HG02610 (cell line): ENCODE measurements at regions not wholly inside any gene's neighbourhood (a gene's known extent, or its start where the extent isn't known, plus 50 kb on each side); places are given as distances from the start of the nearest gene placed in this dataset.
"Not testable (repeated sequence)": the region's sequence is repeated elsewhere in the genome, so short reads cannot be mapped to it uniquely, and the experiment has no call there.

Experiments used
- ATAC-seq: cut with Tn5 transposase; IDR thresholded peaks from one replicate; pipeline ENCODE4 v1.9.1; 2021; ENCODE audit warnings: mild to moderate bottlenecking, moderate library complexity; ENCODE audit not compliant: unreplicated experiment

- no peak for ATAC-seq
These were observed 100.3 kb upstream of the SIRPG start for GRCh38 chr20:1757606-1758512.

- no peak for ATAC-seq
These were observed 99.5 kb upstream of the SIRPG start for GRCh38 chr20:1757072-1757471.

GRCh38 chr20:1754749-1755148, 97.2 kb upstream of the SIRPG start:
- no peak for ATAC-seq

DNA sequence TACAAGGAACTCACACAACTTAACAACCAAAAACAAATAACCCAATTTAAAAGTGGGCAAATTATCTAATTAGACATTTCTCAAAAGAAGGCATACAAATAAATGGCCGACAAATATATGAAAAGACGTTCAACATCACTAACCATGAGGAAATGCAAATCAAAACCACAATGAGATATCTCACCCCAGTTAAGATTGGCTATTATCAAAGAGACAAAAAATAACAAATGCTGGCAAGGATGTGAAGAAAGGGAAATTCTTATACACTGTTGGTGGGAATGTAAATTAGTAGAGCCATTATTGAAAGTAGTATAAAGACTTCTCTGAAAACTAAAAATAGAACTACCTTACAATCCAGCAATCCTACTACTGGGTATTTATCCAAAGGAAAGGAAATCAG, 96.7 kb upstream of the SIRPG start:
- ATAC-seq = no peak

GRCh38 chr20:1752045-1752444, 94.5 kb upstream of the SIRPG start:
- no peak for ATAC-seq

GRCh38 chr20:1748777-1749176, 91.2 kb upstream of the SIRPG start:
- no peak for ATAC-seq

GRCh38 chr20:1747953-1748577, 90.5 kb upstream of the SIRPG start:
- ATAC-seq = no peak

DNA sequence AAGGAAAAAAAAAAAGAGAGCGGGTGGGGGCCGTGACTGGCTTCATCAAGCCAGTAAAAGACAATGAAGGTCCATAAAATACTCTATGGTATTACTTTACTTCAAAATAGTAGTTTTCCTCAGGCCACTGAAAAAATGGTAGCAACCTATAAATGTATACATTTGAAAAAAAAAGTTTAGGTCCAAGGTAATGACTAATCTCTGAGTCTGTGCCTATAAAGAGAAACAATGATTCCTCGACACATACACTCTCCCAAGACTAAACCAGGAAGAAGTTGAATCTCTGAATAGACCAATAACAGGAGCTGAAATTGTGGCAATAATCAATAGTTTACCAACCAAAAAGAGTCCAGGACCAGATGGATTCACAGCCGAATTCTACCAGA, 84.5 kb upstream of the SIRPG start:
- ATAC-seq = not testable (repeated sequence)

DNA sequence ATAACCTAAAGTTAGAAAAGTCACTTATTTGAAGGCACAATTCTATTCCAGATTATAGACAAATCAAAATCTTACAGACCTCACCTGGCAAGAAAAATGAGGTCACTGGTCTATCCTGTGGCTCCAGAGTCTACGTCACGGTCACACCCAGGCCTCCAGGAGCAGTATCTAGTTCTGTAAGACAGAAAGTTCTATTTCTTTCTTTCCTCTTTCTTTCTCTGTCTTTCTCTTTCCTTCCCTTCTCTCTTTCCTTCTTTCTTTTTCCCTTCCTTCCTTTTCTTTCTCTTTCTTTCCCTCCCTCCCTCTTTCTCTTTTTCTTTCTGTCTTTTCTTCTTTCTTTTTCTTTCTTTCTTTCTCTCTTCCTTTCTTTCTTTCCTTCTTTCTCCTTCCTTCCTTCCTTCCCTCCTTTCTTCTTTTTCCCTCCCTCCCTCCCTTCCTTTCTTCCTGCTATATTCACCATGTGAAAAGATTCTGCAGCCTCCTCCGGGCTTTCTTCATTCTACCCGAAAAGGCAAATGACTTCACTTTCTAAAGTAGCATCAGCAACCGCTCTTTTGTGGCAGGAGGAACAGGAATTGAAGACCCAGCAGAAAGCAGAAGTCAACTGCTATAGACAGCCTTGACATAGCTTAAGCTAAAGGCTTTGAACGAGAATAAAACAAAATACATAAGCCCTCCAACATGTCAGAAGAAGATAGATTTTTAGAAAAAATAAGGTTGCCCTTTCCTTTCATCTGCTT, 83.9 kb upstream of the SIRPG start:
- ATAC-seq = no peak

GRCh38 chr20:1737134-1737533, 79.6 kb upstream of the SIRPG start:
- no peak for ATAC-seq

DNA sequence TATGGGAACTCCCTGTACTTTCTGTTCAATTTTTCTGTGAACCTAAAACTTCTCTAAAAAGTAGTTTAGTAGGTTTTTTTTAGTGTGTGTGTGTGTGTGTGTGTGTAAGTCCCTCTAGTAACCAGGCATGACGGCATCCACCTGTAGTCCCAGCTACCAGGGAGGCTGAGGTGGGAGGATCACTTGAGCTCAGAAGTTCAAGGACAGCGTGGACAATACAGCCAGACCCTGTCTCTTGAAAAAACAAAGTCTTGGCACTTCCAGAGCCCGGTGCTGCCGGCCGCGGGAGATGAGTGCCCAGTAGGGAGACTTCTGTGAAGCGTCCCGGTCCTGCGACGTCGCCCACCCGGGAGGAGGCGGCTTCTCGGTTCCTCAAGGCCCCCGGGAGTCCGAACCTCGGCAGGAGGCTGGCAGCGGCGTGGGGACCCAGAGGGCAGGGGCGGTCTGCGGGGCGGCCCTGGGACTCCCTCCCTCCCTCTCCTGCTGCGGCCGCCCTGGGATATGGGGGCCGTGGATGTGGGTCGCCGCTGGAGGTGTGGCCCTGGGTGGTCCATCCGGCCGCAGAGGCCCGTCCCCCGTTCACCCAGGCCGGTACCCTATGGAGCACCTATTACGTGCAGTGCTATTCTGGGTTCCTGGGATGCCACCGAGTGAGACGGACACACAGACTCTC, 78.0 kb upstream of the SIRPG start:
- no peak for ATAC-seq

- ATAC-seq = no peak
These were observed 76.8 kb upstream of the SIRPG start for GRCh38 chr20:1734269-1734858.

- not testable (repeated sequence) for ATAC-seq
These were observed 74.3 kb upstream of the SIRPG start for GRCh38 chr20:1731828-1732375.

DNA sequence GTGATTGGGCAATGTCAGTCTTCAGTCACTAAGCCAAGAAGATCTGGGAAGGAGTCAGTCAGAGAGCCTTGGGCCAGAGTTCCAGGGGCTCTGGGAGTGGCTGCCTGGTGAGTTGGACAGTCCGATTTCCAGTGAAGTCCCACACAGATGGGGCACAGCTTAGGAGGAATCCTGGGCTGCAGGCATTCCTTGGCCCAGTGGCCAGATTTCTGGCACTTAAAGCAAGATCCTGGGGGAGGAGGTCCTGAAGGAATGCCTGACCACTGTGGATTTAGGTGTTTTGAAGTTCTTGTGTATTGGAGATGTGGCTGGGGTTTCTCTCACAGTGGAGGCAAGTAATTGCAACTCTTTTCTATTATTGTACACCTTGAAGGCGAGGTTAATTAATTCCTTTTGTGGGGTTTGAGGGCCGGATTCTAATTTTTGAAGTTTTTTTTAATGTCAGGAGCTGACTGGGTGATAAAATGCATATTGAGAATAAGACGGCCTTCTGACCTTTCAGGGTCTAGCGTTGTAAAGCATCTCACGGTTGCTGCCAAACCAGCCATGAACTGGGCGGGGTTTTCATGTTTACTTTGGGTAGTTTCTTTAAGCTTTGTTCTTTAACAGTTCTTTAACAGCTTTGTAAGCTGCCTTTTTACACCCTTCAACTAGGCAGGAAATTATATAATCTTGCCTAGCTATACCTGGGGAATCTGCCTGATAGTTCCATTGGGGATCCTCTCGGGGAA, 73.6 kb upstream of the SIRPG start:
- not testable (repeated sequence) for ATAC-seq

- not testable (repeated sequence) for ATAC-seq
These were observed 69.7 kb upstream of the SIRPG start for GRCh38 chr20:1727303-1727702.

- no peak for ATAC-seq
These were observed 67.3 kb upstream of the SIRPG start for GRCh38 chr20:1724901-1725300.

DNA sequence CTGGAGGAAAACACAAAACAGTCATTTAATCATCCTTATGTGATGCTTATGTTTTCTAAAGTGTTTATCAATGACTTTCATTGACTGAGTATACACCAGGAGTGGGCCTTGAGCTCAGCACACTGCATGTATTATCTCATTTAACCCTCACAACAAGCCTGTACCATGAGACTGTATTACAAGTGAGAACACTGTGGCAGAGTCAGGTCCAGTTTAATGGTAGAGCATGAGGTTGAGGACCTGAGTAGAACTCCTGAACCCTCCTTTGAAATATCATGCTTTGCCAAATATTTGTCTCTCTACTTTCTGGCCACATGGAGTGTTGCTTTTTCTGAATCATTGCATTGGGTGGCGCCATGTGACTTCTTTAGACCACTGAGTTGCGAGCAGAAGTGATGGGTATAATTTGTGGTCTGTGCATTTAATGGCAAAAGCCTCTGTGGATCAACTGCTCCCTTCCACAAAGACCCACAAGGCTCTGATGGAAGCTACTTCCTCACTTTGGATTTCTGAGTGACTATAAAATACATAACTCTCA, 65.0 kb upstream of the SIRPG start:
- ATAC-seq = no peak

DNA sequence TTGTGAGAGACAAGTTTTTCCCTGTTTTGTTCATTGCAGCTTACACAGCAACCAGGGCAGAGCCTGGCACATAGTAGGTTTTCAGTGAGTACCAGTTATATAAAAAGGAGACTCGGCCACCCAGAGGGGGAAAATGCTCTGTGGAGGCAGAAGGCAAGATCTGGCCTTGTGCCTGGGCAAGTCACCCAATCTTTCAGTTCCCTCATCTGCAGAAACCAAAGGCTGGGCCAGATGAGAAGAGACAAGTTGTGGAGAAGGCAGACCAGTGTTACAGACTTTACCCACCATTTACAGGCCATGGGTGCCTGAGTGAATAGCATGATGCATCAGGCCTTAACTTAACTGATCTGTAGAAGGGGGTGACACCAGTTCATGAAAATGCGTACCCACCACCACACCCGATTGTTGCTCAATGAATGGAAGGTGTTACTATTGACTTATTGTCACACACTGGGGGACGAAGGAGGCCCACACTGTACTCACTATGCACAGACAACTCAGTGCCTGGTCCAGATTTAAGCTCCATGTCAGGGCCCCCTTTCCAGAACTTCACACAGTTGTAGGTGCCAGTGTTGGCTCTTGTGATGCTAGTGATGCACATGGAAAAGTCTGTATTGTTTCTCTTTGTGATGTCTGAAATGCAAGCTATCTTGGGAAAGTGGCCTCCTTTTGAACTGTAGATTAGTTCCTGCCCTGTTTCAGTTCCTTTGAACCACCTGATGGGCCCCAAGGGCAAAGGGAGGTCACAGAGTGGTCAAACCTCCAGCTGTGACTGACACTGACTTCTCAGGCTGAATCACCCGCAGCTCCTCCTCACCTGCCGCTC, 64.3 kb upstream of the SIRPG start:
- ATAC-seq = no peak
